GM12873 (cell line): ENCODE measurements at regions not wholly inside any gene's neighbourhood (a gene's known extent, or its start where the extent isn't known, plus 50 kb on each side); places are given as distances from the start of the nearest gene placed in this dataset.

Source experiments
- CTCF ChIP-seq: IDR thresholded peaks from 2 replicates; pipeline ENCODE4 v1.5.1; 2012; ENCODE audit warnings: low read depth, mild to moderate bottlenecking, moderate library complexity, low read length, control low read depth; ENCODE audit not compliant: insufficient read depth; ENCODE audit errors: missing control alignments

- TF ChIP-seq CTCF = no peak
These were observed 126.0 kb upstream of the INHBA start for GRCh38 chr7:41828911-41829310.

DNA sequence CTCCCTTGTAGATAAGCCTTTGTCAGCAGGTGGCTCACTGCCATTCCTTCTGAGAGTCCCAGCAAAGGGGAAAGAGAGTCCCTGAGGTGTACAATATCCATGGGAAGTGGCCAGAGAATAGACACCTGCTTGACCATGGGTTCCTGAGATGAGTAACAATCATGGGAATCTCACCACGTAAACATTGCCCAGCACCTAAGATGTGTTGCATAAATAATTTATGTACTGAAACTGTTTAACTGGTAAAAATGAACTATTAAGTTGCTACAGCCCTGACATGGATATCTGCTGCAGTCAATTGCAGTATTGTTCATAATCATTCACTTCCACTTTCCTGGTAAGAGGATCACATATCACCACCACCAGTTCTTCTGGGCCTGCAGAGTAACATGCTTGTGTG, 123.8 kb upstream of the INHBA start:
- no peak for TF ChIP-seq CTCF

- TF ChIP-seq CTCF = no peak
These were observed 123.1 kb upstream of the INHBA start for GRCh38 chr7:41825927-41826480.

GRCh38 chr7:41824284-41824683, 121.4 kb upstream of the INHBA start:
- TF ChIP-seq CTCF = no peak

- TF ChIP-seq CTCF = no peak
These were observed 119.4 kb upstream of the INHBA start for GRCh38 chr7:41822259-41822817.

GRCh38 chr7:41821521-41822213, 118.8 kb upstream of the INHBA start:
- TF ChIP-seq CTCF = no peak

- no peak for TF ChIP-seq CTCF
These were observed 117.3 kb upstream of the INHBA start for GRCh38 chr7:41820111-41820671.
